GM12891 (cell line): ENCODE measurements at regions not wholly inside any gene's neighbourhood (a gene's known extent, or its start where the extent isn't known, plus 50 kb on each side); places are given as distances from the start of the nearest gene placed in this dataset.

Experiments
- POLR2A ChIP-seq: IDR thresholded peaks from 2 replicates; pipeline ENCODE4 v1.6.1; 2011; ENCODE audit warnings: low read depth, low read length, control low read depth
- TAF1 ChIP-seq: IDR thresholded peaks from 2 replicates; pipeline ENCODE4 v1.6.1; 2011; ENCODE audit warnings: low read depth, low read length, control low read depth

GRCh38 chrX:140434347-140434746, 70.5 kb downstream of the SOX3 start:
- TF ChIP-seq POLR2A (no peak), TAF1 (no peak)
